Liver (tissue), 7 donors: ENCODE measurements at regions not wholly inside any gene's neighbourhood (a gene's known extent, or its start where the extent isn't known, plus 50 kb on each side); places are given as distances from the start of the nearest gene placed in this dataset.

Experiments
- DNase-seq: peaks from one replicate; pipeline ENCODE4 v3.0.0-alpha.2; 2017; ENCODE audit warnings: low spot score
- H3K27ac ChIP-seq, 2 donors: one replicate each; pipeline ENCODE4 v1.7.0; 2013; ENCODE audit warnings: inconsistent platforms in 2 of 2, low read length in 2 of 2, control low read depth in 1 of 2, low read depth in 1 of 2, mild to moderate bottlenecking in 1 of 2
- H3K27me3 ChIP-seq, 4 donors: one replicate each; pipeline versions ENCODE4 v1.6.1 to v1.7.0; 2013; ENCODE audit warnings: low read length in 3 of 4, inconsistent platforms in 1 of 4, mild to moderate bottlenecking in 1 of 4, moderate library complexity in 1 of 4; ENCODE audit not compliant: control insufficient read depth in 4 of 4, insufficient read depth in 4 of 4
- H3K36me3 ChIP-seq, 4 donors: one replicate each; pipeline versions ENCODE4 v1.6.1 to v1.7.0; 2013; ENCODE audit warnings: low read length in 3 of 4, mild to moderate bottlenecking in 3 of 4, low read depth in 1 of 4, moderate library complexity in 1 of 4; ENCODE audit not compliant: control insufficient read depth in 4 of 4, insufficient read depth in 3 of 4
- H3K4me1 ChIP-seq, 4 donors: one replicate each; pipeline versions ENCODE4 v1.6.1 to v1.7.0; 2013; ENCODE audit warnings: low read length in 3 of 4, mild to moderate bottlenecking in 3 of 4, moderate library complexity in 1 of 4; ENCODE audit not compliant: control insufficient read depth in 4 of 4, insufficient read depth in 4 of 4
- H3K4me3 ChIP-seq, 3 donors: one replicate each; pipeline versions ENCODE4 v1.6.1 to v1.7.0; 2013; ENCODE audit warnings: low read length in 3 of 3, control low read depth in 1 of 3, low read depth in 1 of 3, mild to moderate bottlenecking in 1 of 3
- H3K9ac ChIP-seq, 2 donors: one replicate each; pipeline ENCODE4 v1.7.0; 2013; ENCODE audit warnings: low read length in 2 of 2, mild to moderate bottlenecking in 2 of 2, moderate library complexity in 2 of 2, control low read depth in 1 of 2, low read depth in 1 of 2
- H3K9me3 ChIP-seq, 4 donors: one replicate each; pipeline versions ENCODE4 v1.6.1 to v1.7.0; 2013; ENCODE audit warnings: low read length in 3 of 4; ENCODE audit not compliant: control insufficient read depth in 4 of 4
- ATF3 ChIP-seq: IDR thresholded peaks from 2 replicates; pipeline ENCODE4 v1.6.1; 2016; ENCODE audit warnings: antibody characterized with exemption
- EGR1 ChIP-seq, 2 donors: IDR thresholded peaks; 2 replicates each; pipeline ENCODE4 v1.6.1; 2016 to 2018; ENCODE audit warnings: antibody characterized with exemption in 2 of 2, low read depth in 2 of 2
- FOXA1 ChIP-seq: IDR thresholded peaks from 2 replicates; pipeline ENCODE4 v1.6.1; 2016; ENCODE audit warnings: antibody characterized with exemption
- FOXA2 ChIP-seq: IDR thresholded peaks from 2 replicates; pipeline ENCODE4 v1.6.1; 2016; ENCODE audit warnings: antibody characterized with exemption
- HNF4A ChIP-seq, 2 donors: conservative IDR thresholded peaks; 2 replicates each; pipeline ENCODE4 v1.6.1; 2016; ENCODE audit warnings: antibody characterized with exemption in 2 of 2, mild to moderate bottlenecking in 2 of 2
- HNF4G ChIP-seq: IDR thresholded peaks from 2 replicates; pipeline ENCODE4 v1.6.1; 2016; ENCODE audit warnings: antibody characterized with exemption
- JUND ChIP-seq, 2 donors: IDR thresholded peaks; 2 replicates each; pipeline ENCODE4 v1.6.1; 2016; ENCODE audit warnings: antibody characterized with exemption in 2 of 2
- MAX ChIP-seq: IDR thresholded peaks from 2 replicates; pipeline ENCODE4 v1.6.1; 2016; ENCODE audit warnings: antibody characterized with exemption
- RAD21 ChIP-seq, 2 donors: IDR thresholded peaks; 2 replicates each; pipeline ENCODE4 v1.6.1; 2016; ENCODE audit warnings: antibody characterized with exemption in 2 of 2, mild to moderate bottlenecking in 2 of 2
- RXRA ChIP-seq, 2 donors: IDR thresholded peaks; 2 replicates each; pipeline ENCODE4 v1.6.1; 2017 to 2018; ENCODE audit warnings: antibody characterized with exemption in 2 of 2, mild to moderate bottlenecking in 1 of 2
- SP1 ChIP-seq: IDR thresholded peaks from 2 replicates; pipeline ENCODE4 v1.6.1; 2018; ENCODE audit warnings: antibody characterized with exemption, mild to moderate bottlenecking
- TAF1 ChIP-seq: conservative IDR thresholded peaks from 2 replicates; pipeline ENCODE4 v1.6.1; 2016; ENCODE audit warnings: antibody characterized with exemption, mild to moderate bottlenecking
- YY1 ChIP-seq: IDR thresholded peaks from 2 replicates; pipeline ENCODE4 v1.6.1; 2016; ENCODE audit warnings: antibody characterized with exemption, mild to moderate bottlenecking
- ZBTB33 ChIP-seq: IDR thresholded peaks from 2 replicates; pipeline ENCODE4 v1.6.1; 2016; ENCODE audit warnings: antibody characterized with exemption
- WGBS: extraction: QIAGEN DNeasy Blood & Tissue Kit; methylation state at CpG from one replicate; pipeline ENCODE4 v1.1.7; 2013; 5-methylcytosine and 5-hydroxymethylcytosine counted together
- donor health status: healthy.
- donor health status: healthy.
- donor health status: healthy.
- donor health status: healthy.

GRCh38 chr18:78762753-78763152 is 216.9 kb upstream of the SALL3 start:
- Histone ChIP-seq H3K36me3 (no peaks in the 10 kb centered on the region), H3K4me3 (no peak overlapping the region), H3K4me1 (no peaks in the 10 kb centered on the region), H3K9me3 (peaks cover 0 to 2% (median 0%) of the 10 kb centered on the region in 4 donors), H3K27me3 (no peaks in the 10 kb centered on the region), H3K27ac (no peak overlapping the region), H3K9ac (no peak overlapping the region)
- WGBS, result 87% methylated on average over 8 of the region's 8 CpGs
- no peak for TF ChIP-seq MAX
- no peak for DNase-seq

GRCh38 chr18:78764544-78764943 is 215.1 kb upstream of the SALL3 start:
- Histone ChIP-seq H3K9ac (no peak overlapping the region), H3K27ac (no peak overlapping the region), H3K9me3 (peaks cover 0 to 2% (median 0%) of the 10 kb centered on the region in 4 donors), H3K4me3 (no peak overlapping the region), H3K27me3 (no peaks in the 10 kb centered on the region), H3K4me1 (no peaks in the 10 kb centered on the region), H3K36me3 (no peaks in the 10 kb centered on the region)
- DNase-seq, result no peak
- 87% methylated on average over 10 of the region's 10 CpGs for WGBS
- no peak for TF ChIP-seq YY1
- no peak for TF ChIP-seq SP1
- TF ChIP-seq TAF1, result no peak
- TF ChIP-seq ZBTB33, result no peak
- TF ChIP-seq RXRA (IDR thresholded peaks at IDR 0.05), result no peak
- no peak for TF ChIP-seq EGR1 (IDR thresholded peaks at IDR 0.05; ENCODE audit: low read depth in 2 of 2)
- no peak for TF ChIP-seq FOXA1
- TF ChIP-seq HNF4G, result no peak
- TF ChIP-seq FOXA2, result no peak
- TF ChIP-seq JUND (IDR thresholded peaks at IDR 0.05), result no peak
- no peak for TF ChIP-seq HNF4A (conservative IDR thresholded peaks at IDR 0.05)
- TF ChIP-seq ATF3, result no peak

GRCh38 chr18:78765142-78765541 is 214.5 kb upstream of the SALL3 start:
- Histone ChIP-seq H3K27me3 (no peaks in the 10 kb centered on the region), H3K4me3 (no peak overlapping the region), H3K27ac (no peak overlapping the region), H3K4me1 (no peaks in the 10 kb centered on the region), H3K9ac (no peak overlapping the region), H3K36me3 (no peaks in the 10 kb centered on the region), H3K9me3 (peaks cover 0 to 2% (median 0%) of the 10 kb centered on the region in 4 donors)
- WGBS, result 89% methylated on average over 12 of the region's 12 CpGs
- DNase-seq, result no peak
- TF ChIP-seq RXRA (IDR thresholded peaks at IDR 0.05) (no peak), HNF4G (no peak), JUND (IDR thresholded peaks at IDR 0.05) (no peak), RAD21 (IDR thresholded peaks at IDR 0.05) (no peak)
